T-cell (primary cell): ENCODE measurements at regions not wholly inside any gene's neighbourhood (a gene's known extent, or its start where the extent isn't known, plus 50 kb on each side); places are given as distances from the start of the nearest gene placed in this dataset.

Experiments used
- ATAC-seq, 4 experiments: fragments of 200-7000 bp in 3 of 4; fragments of 150-1000 bp in 1 of 4; cut with Tn5 transposase; replicated peaks in 1 of 4; 1 replicate in 3 of 4; 2 replicates in 1 of 4; pipeline ENCODE4 v1.10.0; 2021; ENCODE audit warnings: moderate library complexity in 3 of 4, mild to moderate bottlenecking in 2 of 4, moderate number of reproducible peaks in 1 of 4
- CTCF ChIA-PET, 2 donors: fragments of 300-600 bp; sonication (Branson Sonifier 250); formaldehyde crosslinking; loops; one replicate each; lab custom pipeline; 2022; ENCODE audit warnings: antibody characterized with exemption in 2 of 2; lab: Charles Lee
- POLR2A ChIA-PET, 2 donors: fragments of 300-600 bp; sonication (Branson Sonifier 250); formaldehyde crosslinking; loops; one replicate each; lab custom pipeline; 2022; ENCODE audit warnings: antibody characterized with exemption in 2 of 2; lab: Charles Lee
- DNase-seq, 35 experiments: peaks; one replicate each; pipeline versions ENCODE4 v3.0.0 to v3.0.0-alpha.2; 2013 to 2023
- H3K27ac ChIP-seq: one replicate; pipeline ENCODE4 v1.5.1; 2013; ENCODE audit warnings: low read length
- H3K27me3 ChIP-seq, 2 experiments: replicated peaks in 1 of 2; 1 replicate in 1 of 2; 2 replicates in 1 of 2; pipeline versions ENCODE4 v1.6.1 to v1.7.0; 2013; ENCODE audit warnings: low read length in 1 of 2, mixed read lengths in 1 of 2; ENCODE audit not compliant: control insufficient read depth in 2 of 2, insufficient read depth in 2 of 2; ENCODE audit errors: extremely low read depth in 1 of 2
- H3K36me3 ChIP-seq, 2 donors: 1 replicate in 1 of 2; 2 replicates in 1 of 2; pipeline versions ENCODE4 v1.6.1 to v1.7.0; 2013; ENCODE audit warnings: low read length in 1 of 2; ENCODE audit not compliant: control insufficient read depth in 2 of 2, insufficient read depth in 1 of 2; ENCODE audit errors: extremely low read depth in 1 of 2
- H3K4me1 ChIP-seq, 2 experiments: 1 replicate in 1 of 2; 2 replicates in 1 of 2; pipeline versions ENCODE4 v1.6.1 to v1.7.0; 2013; ENCODE audit warnings: low read length in 2 of 2, mixed read lengths in 1 of 2; ENCODE audit not compliant: insufficient read depth in 2 of 2, control insufficient read depth in 1 of 2; ENCODE audit errors: extremely low read depth in 1 of 2
- H3K4me3 ChIP-seq, 2 donors: 1 replicate in 1 of 2; 2 replicates in 1 of 2; pipeline versions ENCODE4 v1.5.1 to v1.7.0; 2013; ENCODE audit warnings: mild to moderate bottlenecking in 2 of 2, low read length in 1 of 2, moderate library complexity in 1 of 2; ENCODE audit not compliant: control insufficient read depth in 1 of 2; ENCODE audit errors: extremely low read depth in 1 of 2
- H3K9me3 ChIP-seq: 2 replicates; pipeline ENCODE4 v1.7.0; 2013
- H3K27ac Mint-ChIP-seq, 2 donors: one replicate each; pipeline ENCODE4 v1.8.0; 2020 to 2021; ENCODE audit warnings: mild to moderate bottlenecking in 2 of 2, mixed read lengths in 2 of 2
- H3K27me3 Mint-ChIP-seq, 2 donors: one replicate each; pipeline ENCODE4 v1.8.0; 2021 to 2022; ENCODE audit warnings: mixed read lengths in 2 of 2
- H3K36me3 Mint-ChIP-seq: one replicate; pipeline ENCODE4 v1.8.0; 2021; ENCODE audit warnings: mixed read lengths
- H3K4me1 Mint-ChIP-seq, 3 donors: one replicate each; pipeline ENCODE4 v1.8.0; 2020 to 2022; ENCODE audit warnings: mixed read lengths in 3 of 3, mild to moderate bottlenecking in 1 of 3
- H3K4me3 Mint-ChIP-seq, 3 donors: one replicate each; pipeline ENCODE4 v1.8.0; 2020 to 2022; ENCODE audit warnings: mild to moderate bottlenecking in 3 of 3, mixed read lengths in 3 of 3, moderate library complexity in 3 of 3
- H3K9me3 Mint-ChIP-seq, 3 donors: one replicate each; pipeline ENCODE4 v1.8.0; 2020 to 2022; ENCODE audit warnings: mixed read lengths in 3 of 3
- WGBS: methylation state at CpG from one replicate; pipeline ENCODE4 v1.1.5; 2013; ENCODE audit warnings: missing lambda C conversion rate; ENCODE audit not compliant: insufficient coverage; 5-methylcytosine and 5-hydroxymethylcytosine counted together

DNA sequence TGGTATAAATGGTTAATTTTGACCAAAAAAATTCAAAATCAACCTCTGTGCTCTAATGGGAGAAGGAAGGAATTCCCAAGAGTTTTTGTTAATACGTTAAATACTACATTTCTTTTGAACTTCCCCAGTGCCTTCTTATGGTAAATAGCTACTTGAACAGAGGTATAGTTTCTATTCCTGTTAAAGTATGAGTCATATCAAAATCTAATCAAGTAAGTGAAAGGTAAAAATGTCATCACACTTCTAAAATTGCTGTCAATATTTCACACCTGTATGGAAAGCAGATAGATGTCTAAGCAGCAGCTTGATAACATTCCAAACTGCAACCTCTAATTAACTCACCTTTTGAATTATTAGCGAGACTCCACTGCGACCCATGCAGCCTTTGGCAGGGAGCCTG lies 214.1 kb upstream of the MEF2C start:
- DNase-seq (no peak), ATAC-seq (no peak)
- no peaks in the 10 kb centered on the region for H3K27me3 ChIP-seq
- H3K27ac ChIP-seq = no peak overlapping the region
- no peak overlapping the region for H3K4me3 ChIP-seq
- H3K9me3 Mint-ChIP-seq = peaks cover 5 to 8% (median 5%) of the 10 kb centered on the region in 3 donors
- H3K4me3 Mint-ChIP-seq = no peak overlapping the region
- H3K36me3 ChIP-seq = no peaks in the 10 kb centered on the region
- no peaks in the 10 kb centered on the region for H3K9me3 ChIP-seq
- POLR2A ChIA-PET = no interaction called here
- WGBS = no CpG with 5 or more reads among the region's 3 CpGs
- no peaks in the 10 kb centered on the region for H3K4me1 ChIP-seq
- H3K27ac Mint-ChIP-seq = no peak overlapping the region
- no peaks in the 10 kb centered on the region for H3K4me1 Mint-ChIP-seq
- no peaks in the 10 kb centered on the region for H3K36me3 Mint-ChIP-seq
- no peaks in the 10 kb centered on the region for H3K27me3 Mint-ChIP-seq
- CTCF ChIA-PET = no interaction called here

DNA sequence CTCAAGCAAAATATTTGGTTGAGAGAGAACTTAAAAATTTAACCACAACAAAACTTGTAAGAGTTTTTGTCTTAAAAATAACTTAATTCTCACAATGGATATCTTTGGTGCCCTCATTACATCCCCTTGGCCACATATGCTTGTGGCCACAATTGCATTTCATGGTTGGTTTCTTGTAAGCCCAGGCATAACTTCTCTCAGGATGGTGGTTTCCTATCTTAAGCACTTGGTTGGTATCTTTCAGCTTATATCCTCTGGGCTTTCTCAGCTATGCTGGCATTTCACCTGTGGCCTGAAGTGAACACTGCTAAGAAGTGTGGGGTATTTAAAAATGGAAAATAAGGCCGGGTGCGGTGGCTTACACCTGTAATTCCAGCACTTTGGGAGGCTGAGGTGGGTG lies 212.4 kb upstream of the MEF2C start:
- no CpG with 5 or more reads among the region's 2 CpGs for WGBS

DNA sequence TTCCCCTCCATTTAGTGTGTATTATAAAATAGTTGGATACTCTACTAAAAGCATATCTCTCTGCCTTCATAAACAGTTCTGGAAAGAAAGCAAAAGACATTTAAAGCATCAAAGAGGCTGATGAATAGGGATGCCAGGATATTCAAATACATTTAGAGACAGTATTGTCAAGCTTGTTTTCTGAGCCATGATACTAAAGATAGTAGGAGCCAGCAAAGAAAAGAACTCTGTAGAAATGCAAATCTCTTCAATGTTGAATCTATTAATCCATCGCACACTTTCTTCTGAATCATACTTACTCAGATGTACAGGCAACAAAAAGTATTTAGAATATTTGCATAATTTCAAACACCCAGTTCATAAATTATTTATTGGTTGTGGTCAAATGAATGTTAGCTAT lies 207.1 kb upstream of the MEF2C start:
- Mint-ChIP-seq H3K4me3 (no peak overlapping the region), H3K27me3 (no peaks in the 10 kb centered on the region), H3K4me1 (no peaks in the 10 kb centered on the region), H3K9me3 (no peaks in the 10 kb centered on the region), H3K36me3 (no peaks in the 10 kb centered on the region), H3K27ac (no peak overlapping the region)
- no CpG with 5 or more reads among the region's 1 CpG for WGBS
- H3K4me1 ChIP-seq = no peaks in the 10 kb centered on the region
- DNase-seq = no peak
- ATAC-seq = no peak
- no peak overlapping the region for H3K4me3 ChIP-seq
- CTCF ChIA-PET = no interaction called here
- H3K9me3 ChIP-seq = no peaks in the 10 kb centered on the region
- H3K36me3 ChIP-seq = no peaks in the 10 kb centered on the region
- POLR2A ChIA-PET = interaction anchor here in 1 of 2 donors (0.5 to 0.6 kb wide), 2 partner anchors 1153 to 1648 kb away, joined by 3 to 8 read pairs; no protein-coding TSS in a partner anchor
- no peak overlapping the region for H3K27ac ChIP-seq
- no peaks in the 10 kb centered on the region for H3K27me3 ChIP-seq

More for the DNA sequence above, 212.4 kb upstream of the MEF2C start:
- no peak overlapping the region for H3K27ac Mint-ChIP-seq
- peaks cover 3 to 5% (median 5%) of the 10 kb centered on the region in 3 donors for H3K9me3 Mint-ChIP-seq
- ATAC-seq (no peak), DNase-seq (no peak)
- Histone ChIP-seq H3K27me3 (no peaks in the 10 kb centered on the region), H3K9me3 (no peaks in the 10 kb centered on the region), H3K4me3 (no peak overlapping the region), H3K36me3 (no peaks in the 10 kb centered on the region), H3K27ac (no peak overlapping the region), H3K4me1 (no peaks in the 10 kb centered on the region)
- no peaks in the 10 kb centered on the region for H3K27me3 Mint-ChIP-seq
- ChIA-PET CTCF (no interaction called here), POLR2A (no interaction called here)
- no peaks in the 10 kb centered on the region for H3K4me1 Mint-ChIP-seq
- no peak overlapping the region for H3K4me3 Mint-ChIP-seq
- H3K36me3 Mint-ChIP-seq = no peaks in the 10 kb centered on the region

DNA sequence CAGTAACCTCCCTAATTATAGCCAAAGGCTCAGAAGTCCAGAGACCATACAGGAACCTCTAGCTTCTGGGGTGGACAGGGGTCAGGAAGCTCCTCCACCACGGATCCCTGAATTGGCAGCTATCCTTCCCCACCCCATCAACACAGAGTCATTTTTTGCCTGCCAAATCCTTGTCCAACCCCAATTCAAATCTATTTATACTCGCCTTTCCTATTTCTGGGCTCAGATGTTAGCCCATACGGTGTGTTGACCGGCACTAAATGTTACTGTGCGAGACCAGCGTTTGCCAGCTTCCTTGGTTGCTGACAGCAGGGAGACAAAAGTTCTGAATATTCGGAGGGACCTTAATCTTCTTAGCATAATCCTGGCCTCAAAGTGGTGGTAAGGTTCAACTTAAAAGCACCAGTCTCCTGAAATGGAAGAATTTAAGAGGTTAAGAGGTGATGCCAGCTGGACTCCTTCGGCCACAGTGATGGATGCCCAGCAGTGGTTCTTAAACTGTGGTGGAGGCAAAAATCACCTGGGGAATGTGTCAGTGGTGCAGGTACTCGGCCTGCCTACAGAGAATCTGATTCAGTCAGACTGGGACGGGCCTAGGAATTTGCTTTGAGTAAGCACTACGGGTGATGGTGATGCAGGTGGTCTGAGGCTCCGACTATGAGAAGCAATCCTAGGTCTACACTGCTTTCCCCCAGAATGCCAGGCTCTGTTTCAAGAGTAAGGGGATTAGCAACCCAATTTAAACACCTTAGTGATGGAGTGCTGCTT lies 204.8 kb upstream of the MEF2C start:
- no peaks in the 10 kb centered on the region for H3K4me1 Mint-ChIP-seq

DNA sequence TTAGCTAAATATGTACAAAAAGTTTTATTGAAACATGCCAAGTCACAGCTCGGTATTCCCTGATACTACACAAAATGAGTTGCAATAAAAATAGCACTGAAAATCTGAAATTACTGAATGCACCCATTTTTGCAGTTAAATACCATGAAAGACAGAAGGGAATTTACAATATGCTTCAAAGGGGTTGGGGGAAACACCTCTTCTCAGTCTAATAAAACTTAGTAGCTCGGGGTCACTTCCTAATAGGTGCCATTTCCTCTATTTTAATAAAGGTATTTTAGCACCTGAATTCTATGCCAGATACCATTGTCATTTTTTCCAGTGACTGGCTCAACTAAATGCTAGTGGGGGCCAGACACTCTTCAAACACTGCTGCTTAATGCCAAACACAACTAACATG lies 204.1 kb upstream of the MEF2C start:
- WGBS = no CpG with 5 or more reads among the region's 2 CpGs
- H3K36me3 Mint-ChIP-seq = no peaks in the 10 kb centered on the region
- CTCF ChIA-PET = no interaction called here
- H3K27ac Mint-ChIP-seq = no peak overlapping the region
- no peaks in the 10 kb centered on the region for H3K4me1 Mint-ChIP-seq
- DNase-seq (no peak), ATAC-seq (no peak)
- H3K4me1 ChIP-seq = no peaks in the 10 kb centered on the region
- no peaks in the 10 kb centered on the region for H3K27me3 Mint-ChIP-seq
- H3K4me3 ChIP-seq = no peak overlapping the region
- POLR2A ChIA-PET = no interaction called here
- H3K27me3 ChIP-seq = no peaks in the 10 kb centered on the region
- no peaks in the 10 kb centered on the region for H3K9me3 ChIP-seq
- no peak overlapping the region for H3K27ac ChIP-seq
- H3K4me3 Mint-ChIP-seq = no peak overlapping the region
- no peaks in the 10 kb centered on the region for H3K36me3 ChIP-seq
- no peaks in the 10 kb centered on the region for H3K9me3 Mint-ChIP-seq

More for the DNA sequence above, 204.8 kb upstream of the MEF2C start:
- CTCF ChIA-PET = no interaction called here
- 77% methylated on average over 8 of the region's 12 CpGs for WGBS
- DNase-seq (no peak), ATAC-seq (no peak)
- H3K36me3 ChIP-seq = no peaks in the 10 kb centered on the region
- no peaks in the 10 kb centered on the region for H3K4me1 ChIP-seq
- no peak overlapping the region for H3K27ac Mint-ChIP-seq
- H3K4me3 ChIP-seq = no peak overlapping the region
- POLR2A ChIA-PET = no interaction called here
- H3K4me3 Mint-ChIP-seq = no peak overlapping the region
- H3K9me3 Mint-ChIP-seq = no peaks in the 10 kb centered on the region
- no peaks in the 10 kb centered on the region for H3K36me3 Mint-ChIP-seq
- no peaks in the 10 kb centered on the region for H3K27me3 ChIP-seq
- no peak overlapping the region for H3K27ac ChIP-seq
- no peaks in the 10 kb centered on the region for H3K9me3 ChIP-seq
- H3K27me3 Mint-ChIP-seq = no peaks in the 10 kb centered on the region

DNA sequence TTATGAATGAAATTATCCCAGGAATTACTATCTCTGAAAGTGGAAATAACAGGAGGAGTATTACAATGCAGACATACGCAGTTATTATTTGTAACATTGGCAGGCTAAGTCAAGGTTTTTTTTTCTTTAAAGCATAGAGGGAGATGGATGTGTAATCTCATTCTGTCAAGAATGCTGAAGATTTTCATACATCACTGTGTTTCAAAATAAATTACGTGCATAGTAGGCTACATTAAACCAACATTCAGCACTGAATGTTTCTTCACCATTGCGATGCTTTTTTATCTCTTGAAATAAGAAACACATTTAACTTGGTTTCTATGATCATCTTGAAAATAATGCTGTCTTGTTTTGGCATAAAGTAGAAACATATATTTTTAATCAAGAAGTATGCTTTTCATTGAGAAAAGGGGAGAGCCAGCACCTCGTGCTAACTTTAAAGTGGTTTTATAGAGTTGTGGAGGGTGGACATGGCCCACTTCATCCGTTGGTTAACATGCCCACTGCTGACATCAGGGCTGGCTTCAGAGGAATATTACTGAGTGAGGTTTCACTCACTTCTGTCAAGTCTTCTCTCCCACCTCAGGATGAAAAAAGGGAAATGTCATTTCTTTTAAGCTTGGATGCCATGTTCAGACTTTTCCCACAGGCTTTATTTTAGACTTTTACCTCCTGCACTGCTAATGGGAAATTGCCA lies 203.6 kb upstream of the MEF2C start:
- Histone ChIP-seq H3K27ac (no peak overlapping the region), H3K27me3 (no peaks in the 10 kb centered on the region), H3K4me3 (no peak overlapping the region), H3K4me1 (no peaks in the 10 kb centered on the region), H3K36me3 (no peaks in the 10 kb centered on the region), H3K9me3 (no peaks in the 10 kb centered on the region)
- Mint-ChIP-seq H3K4me1 (no peaks in the 10 kb centered on the region), H3K27me3 (no peaks in the 10 kb centered on the region), H3K9me3 (no peaks in the 10 kb centered on the region), H3K4me3 (no peak overlapping the region), H3K36me3 (no peaks in the 10 kb centered on the region), H3K27ac (no peak overlapping the region)
- POLR2A ChIA-PET = no interaction called here
- DNase-seq (no peak), ATAC-seq (no peak)
- no CpG with 5 or more reads among the region's 5 CpGs for WGBS
- CTCF ChIA-PET = interaction anchor here in 1 of 2 donors (0.5 kb wide), 1 partner anchor 670 kb away, joined by 7 read pairs; no protein-coding TSS in a partner anchor
